ENCODE measurements at regions not wholly inside any gene's neighbourhood (a gene's known extent, or its start where the extent isn't known, plus 50 kb on each side); places are given as distances from the start of the nearest gene placed in this dataset.

DNA sequence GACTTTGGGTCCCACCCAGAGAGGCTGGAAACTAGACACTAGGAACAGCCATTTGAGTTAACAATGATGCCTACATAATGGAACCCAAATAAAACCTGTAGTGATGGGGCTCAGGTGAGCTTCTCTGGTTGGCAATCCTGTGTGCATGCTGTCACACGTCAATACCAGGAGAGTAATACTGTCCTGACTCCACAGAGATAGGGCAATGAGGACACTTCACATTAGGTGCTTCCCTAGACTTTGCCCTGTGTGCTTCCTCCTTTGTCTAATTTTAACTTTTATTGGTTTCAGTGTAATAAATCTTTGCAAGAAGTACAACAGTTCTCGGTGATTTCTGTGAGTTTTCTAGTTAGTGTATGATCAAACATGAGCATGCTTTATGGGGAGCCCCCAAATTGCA lies 281.8 kb upstream of the ARRDC4 start:
- Mint-ChIP-seq H3K27me3 (no peaks in the 10 kb centered on the region), H3K27ac (no peak overlapping the region), H3K4me1 (no peaks in the 10 kb centered on the region), H3K36me3 (no peaks in the 10 kb centered on the region), H3K9me3 (ENCODE audit: low read depth) (peaks cover 3% of the 10 kb centered on the region), H3K4me3 (no peak overlapping the region)
- DNase-seq (no peak), ATAC-seq (no peak)
- CTCF ChIA-PET: no interaction called here

DNA sequence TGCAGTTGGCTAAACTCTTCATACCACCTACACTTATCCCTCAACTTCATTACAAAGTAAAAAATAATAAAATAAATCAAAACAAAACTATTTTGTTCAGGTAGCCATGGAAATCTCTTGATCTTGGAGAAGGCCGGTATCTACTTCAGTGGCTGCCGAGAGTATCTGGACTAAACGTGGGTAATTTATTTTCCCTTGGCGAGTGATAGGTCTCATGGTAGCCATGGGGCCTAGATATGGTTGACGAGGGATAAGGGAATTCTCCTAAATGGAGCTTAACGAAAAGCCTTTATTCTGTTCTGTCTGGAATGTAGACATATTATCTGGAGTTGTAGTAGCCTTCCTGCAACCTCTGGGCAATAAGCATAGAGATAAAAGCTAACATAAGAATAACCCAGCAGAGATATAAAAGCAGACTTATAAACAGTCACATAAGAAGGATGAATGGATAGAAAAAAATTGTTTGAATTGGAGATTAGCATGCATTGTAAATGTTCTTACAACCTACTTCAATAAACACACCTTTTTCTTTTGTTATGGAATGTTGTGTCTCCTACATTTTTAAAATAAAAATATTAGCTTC lies 281.3 kb upstream of the ARRDC4 start:
- H3K27me3 Mint-ChIP-seq: no peaks in the 10 kb centered on the region
- H3K9me3 Mint-ChIP-seq (ENCODE audit: low read depth): peaks cover 3% of the 10 kb centered on the region
- H3K4me1 Mint-ChIP-seq: no peaks in the 10 kb centered on the region
- H3K4me3 Mint-ChIP-seq: no peak overlapping the region
- no peak overlapping the region for H3K27ac Mint-ChIP-seq
- H3K36me3 Mint-ChIP-seq: no peaks in the 10 kb centered on the region
- CTCF ChIA-PET: no interaction called here
- no peak for DNase-seq
- ATAC-seq: no peak

- Mint-ChIP-seq H3K36me3 (no peaks in the 10 kb centered on the region), H3K4me3 (no peak overlapping the region), H3K4me1 (no peaks in the 10 kb centered on the region), H3K9me3 (ENCODE audit: low read depth) (peaks cover 3% of the 10 kb centered on the region), H3K27me3 (no peaks in the 10 kb centered on the region), H3K27ac (no peak overlapping the region)
- ATAC-seq (no peak), DNase-seq (no peak)
- CTCF ChIA-PET: no interaction called here
These were observed 279.8 kb upstream of the ARRDC4 start for GRCh38 chr15:97680606-97681220.

- H3K36me3 Mint-ChIP-seq: no peaks in the 10 kb centered on the region
- ATAC-seq: no peak
- H3K4me1 Mint-ChIP-seq: no peaks in the 10 kb centered on the region
- no peak overlapping the region for H3K27ac Mint-ChIP-seq
- DNase-seq: no peak
- H3K27me3 Mint-ChIP-seq: no peaks in the 10 kb centered on the region
- CTCF ChIA-PET: no interaction called here
- H3K9me3 Mint-ChIP-seq (ENCODE audit: low read depth): peaks cover 3% of the 10 kb centered on the region
- no peak overlapping the region for H3K4me3 Mint-ChIP-seq
These were observed 276.7 kb upstream of the ARRDC4 start for GRCh38 chr15:97683831-97684230.

DNA sequence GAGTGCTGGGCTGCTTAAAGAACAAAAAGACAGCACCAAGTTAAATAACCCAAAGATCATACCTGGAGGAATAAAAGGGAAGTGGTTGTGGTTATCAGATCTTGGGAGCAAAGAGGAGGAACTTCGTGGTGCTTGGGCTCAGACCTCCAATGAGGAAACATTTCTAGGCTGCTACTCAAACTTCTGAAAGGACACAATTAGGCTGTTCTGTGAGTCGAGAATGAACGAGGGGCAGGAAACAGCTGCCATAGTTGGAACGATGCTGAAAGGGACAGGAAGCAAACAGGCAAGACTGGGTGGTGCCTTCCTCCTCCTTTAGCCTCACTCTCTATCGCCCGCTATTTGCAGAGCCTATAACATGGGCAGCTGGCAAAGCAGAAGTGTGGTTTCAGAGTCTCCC lies 276.3 kb upstream of the ARRDC4 start:
- Mint-ChIP-seq H3K4me1 (no peaks in the 10 kb centered on the region), H3K27ac (no peak overlapping the region), H3K9me3 (ENCODE audit: low read depth) (peaks cover 3% of the 10 kb centered on the region), H3K4me3 (no peak overlapping the region), H3K27me3 (no peaks in the 10 kb centered on the region), H3K36me3 (no peaks in the 10 kb centered on the region)
- CTCF ChIA-PET: no interaction called here
- ATAC-seq: no peak
- no peak for DNase-seq

- ATAC-seq: no peak
- CTCF ChIA-PET: no interaction called here
These were observed 274.2 kb upstream of the ARRDC4 start for GRCh38 chr15:97686324-97686723.

DNA sequence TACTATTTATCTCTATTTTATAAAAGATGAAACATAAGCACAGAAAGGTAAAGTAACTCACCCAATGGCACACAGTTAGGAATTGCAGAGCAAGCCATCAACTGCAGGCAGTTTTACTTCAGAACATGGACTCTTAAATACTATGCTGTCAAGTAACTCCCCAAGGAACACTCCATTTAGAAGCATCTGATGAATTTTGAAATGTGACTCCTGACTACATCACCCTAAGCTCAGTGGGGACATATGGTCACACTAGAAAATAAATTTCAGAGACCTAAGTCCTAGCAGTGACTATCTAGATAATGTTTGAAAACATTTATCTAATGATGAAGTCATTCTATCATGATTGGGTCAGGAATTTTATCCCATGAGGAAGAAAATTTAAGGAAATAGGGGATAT lies 272.8 kb upstream of the ARRDC4 start:
- H3K4me1 Mint-ChIP-seq: no peaks in the 10 kb centered on the region
- no peak overlapping the region for H3K27ac Mint-ChIP-seq
- DNase-seq: no peak
- H3K36me3 Mint-ChIP-seq: no peaks in the 10 kb centered on the region
- peaks cover 2% of the 10 kb centered on the region for H3K9me3 Mint-ChIP-seq (ENCODE audit: low read depth)
- CTCF ChIA-PET: no interaction called here
- ATAC-seq: no peak
- H3K27me3 Mint-ChIP-seq: no peaks in the 10 kb centered on the region
- H3K4me3 Mint-ChIP-seq: no peak overlapping the region

More at GRCh38 chr15:97686324-97686723, 274.2 kb upstream of the ARRDC4 start:
- Mint-ChIP-seq H3K4me1 (no peaks in the 10 kb centered on the region), H3K9me3 (ENCODE audit: low read depth) (peaks cover 6% of the 10 kb centered on the region), H3K27ac (no peak overlapping the region), H3K27me3 (no peaks in the 10 kb centered on the region), H3K36me3 (no peaks in the 10 kb centered on the region), H3K4me3 (no peak overlapping the region)
- no peak for DNase-seq

DNA sequence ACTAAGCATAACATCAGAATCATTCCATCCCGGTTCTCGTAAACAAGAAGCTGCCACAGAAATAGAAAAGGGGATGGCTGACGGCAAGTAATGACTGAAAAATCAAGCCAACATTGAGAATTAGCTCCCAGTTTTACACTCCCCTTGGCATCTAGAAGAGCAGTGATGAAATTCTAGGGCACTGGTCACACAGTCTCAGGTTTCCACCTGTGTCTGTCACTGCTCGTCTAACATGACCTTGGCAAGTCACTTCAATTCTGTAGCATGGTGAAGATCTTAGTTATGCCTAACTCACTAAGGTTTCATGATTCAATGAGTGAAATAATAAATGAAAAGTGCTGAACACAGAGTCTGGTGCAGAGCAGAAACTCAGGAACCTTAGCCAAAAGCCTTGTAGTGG lies 272.3 kb upstream of the ARRDC4 start:
- H3K9me3 Mint-ChIP-seq (ENCODE audit: low read depth): peaks cover 2% of the 10 kb centered on the region
- no peak overlapping the region for H3K4me3 Mint-ChIP-seq
- CTCF ChIA-PET: no interaction called here
- DNase-seq (no peak), ATAC-seq (no peak)
- no peaks in the 10 kb centered on the region for H3K36me3 Mint-ChIP-seq
- no peaks in the 10 kb centered on the region for H3K27me3 Mint-ChIP-seq
- no peak overlapping the region for H3K27ac Mint-ChIP-seq
- H3K4me1 Mint-ChIP-seq: no peaks in the 10 kb centered on the region

DNA sequence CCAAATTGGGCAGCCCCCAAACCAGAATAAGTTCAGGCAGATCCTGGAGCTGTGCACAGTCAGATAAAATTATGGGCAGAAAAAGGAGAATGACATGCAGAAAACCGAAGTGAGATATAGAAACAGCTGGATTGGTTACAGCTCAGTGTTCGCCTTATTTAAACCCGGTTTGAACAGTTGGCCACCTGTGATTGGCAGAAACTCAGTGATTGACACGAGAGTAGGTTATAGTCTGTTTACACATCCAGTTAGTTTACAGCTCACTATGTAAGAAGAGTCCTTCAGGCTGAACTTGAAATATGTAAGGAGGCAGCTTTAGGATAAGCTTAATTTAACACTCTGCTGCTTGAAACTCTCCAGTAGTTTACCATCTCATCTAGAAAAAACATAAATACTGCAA lies 271.6 kb upstream of the ARRDC4 start:
- CTCF ChIA-PET: no interaction called here
- no peak for DNase-seq
- Mint-ChIP-seq H3K27me3 (no peaks in the 10 kb centered on the region), H3K36me3 (no peaks in the 10 kb centered on the region), H3K4me1 (no peaks in the 10 kb centered on the region), H3K4me3 (no peak overlapping the region), H3K27ac (no peak overlapping the region), H3K9me3 (ENCODE audit: low read depth) (peaks cover 2% of the 10 kb centered on the region)
- ATAC-seq: no peak

- no peak overlapping the region for H3K4me3 Mint-ChIP-seq
- no peaks in the 10 kb centered on the region for H3K36me3 Mint-ChIP-seq
- no peaks in the 10 kb centered on the region for H3K4me1 Mint-ChIP-seq
- H3K27ac Mint-ChIP-seq: no peak overlapping the region
- H3K27me3 Mint-ChIP-seq: no peaks in the 10 kb centered on the region
- CTCF ChIA-PET: no interaction called here
- no peak for DNase-seq
- ATAC-seq: no peak
- H3K9me3 Mint-ChIP-seq (ENCODE audit: low read depth): peaks cover 2% of the 10 kb centered on the region
These were observed 269.4 kb upstream of the ARRDC4 start for GRCh38 chr15:97691078-97691477.

- no peak overlapping the region for H3K27ac Mint-ChIP-seq
- H3K36me3 Mint-ChIP-seq: no peaks in the 10 kb centered on the region
- H3K4me1 Mint-ChIP-seq: no peaks in the 10 kb centered on the region
- H3K27me3 Mint-ChIP-seq: no peaks in the 10 kb centered on the region
- peaks cover 4% of the 10 kb centered on the region for H3K9me3 Mint-ChIP-seq (ENCODE audit: low read depth)
- CTCF ChIA-PET: no interaction called here
- DNase-seq (no peak), ATAC-seq (no peak)
- H3K4me3 Mint-ChIP-seq: no peak overlapping the region
These were observed 268.7 kb upstream of the ARRDC4 start for GRCh38 chr15:97691799-97692198.

- CTCF ChIA-PET: no interaction called here
- no peaks in the 10 kb centered on the region for H3K36me3 Mint-ChIP-seq
- ATAC-seq (no peak), DNase-seq (no peak)
- peaks cover 4% of the 10 kb centered on the region for H3K9me3 Mint-ChIP-seq (ENCODE audit: low read depth)
- H3K27me3 Mint-ChIP-seq: no peaks in the 10 kb centered on the region
- no peaks in the 10 kb centered on the region for H3K4me1 Mint-ChIP-seq
- no peak overlapping the region for H3K4me3 Mint-ChIP-seq
- H3K27ac Mint-ChIP-seq: no peak overlapping the region
These were observed 268.0 kb upstream of the ARRDC4 start for GRCh38 chr15:97692301-97693015.

- no peaks in the 10 kb centered on the region for H3K27me3 Mint-ChIP-seq
- peaks cover 4% of the 10 kb centered on the region for H3K9me3 Mint-ChIP-seq (ENCODE audit: low read depth)
- CTCF ChIA-PET: no interaction called here
- ATAC-seq: no peak
- H3K4me3 Mint-ChIP-seq: no peak overlapping the region
- H3K4me1 Mint-ChIP-seq: no peaks in the 10 kb centered on the region
- DNase-seq: no peak
- no peak overlapping the region for H3K27ac Mint-ChIP-seq
- H3K36me3 Mint-ChIP-seq: no peaks in the 10 kb centered on the region
These were observed 266.0 kb upstream of the ARRDC4 start for GRCh38 chr15:97694456-97694855.

DNA sequence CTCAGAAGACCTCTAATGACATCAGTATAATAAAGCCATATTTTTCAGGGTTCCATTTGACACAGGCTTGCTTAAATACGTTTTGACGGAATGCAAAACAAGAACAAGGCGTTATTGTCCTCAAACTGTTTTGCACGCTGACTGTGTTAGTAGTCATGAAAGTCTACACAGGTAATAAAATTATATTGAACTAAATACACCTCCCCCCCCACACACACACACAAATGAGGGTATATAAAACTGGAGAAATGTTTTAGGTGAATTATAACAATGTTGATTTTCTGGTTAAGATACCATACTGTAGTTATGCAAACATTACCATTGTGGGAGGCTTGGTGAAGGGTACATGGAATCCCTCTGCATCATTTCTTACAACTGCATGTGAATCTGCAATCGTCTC lies 257.1 kb upstream of the ARRDC4 start:
- DNase-seq: no peak
- Mint-ChIP-seq H3K9me3 (ENCODE audit: low read depth) (peaks cover 5% of the 10 kb centered on the region), H3K4me1 (no peaks in the 10 kb centered on the region), H3K36me3 (no peaks in the 10 kb centered on the region), H3K27ac (no peak overlapping the region), H3K4me3 (no peak overlapping the region), H3K27me3 (no peaks in the 10 kb centered on the region)
- ATAC-seq: no peak
- CTCF ChIA-PET: no interaction called here

All from activated CD8-positive, alpha-beta memory T cell treated with anti-CD3 and anti-CD28 coated beads, Interleukin-2, amount 10 ng/mL, durations not matched to agents 7 days and 5 days (primary cell).